GM18499 (cell line): ENCODE measurements at regions not wholly inside any gene's neighbourhood (a gene's known extent, or its start where the extent isn't known, plus 50 kb on each side); places are given as distances from the start of the nearest gene placed in this dataset.

Experiments used
- ATAC-seq: cut with Tn5 transposase; IDR thresholded peaks from one replicate; pipeline ENCODE4 v1.9.1; 2021; ENCODE audit warnings: moderate number of reproducible peaks; ENCODE audit not compliant: insufficient read depth, unreplicated experiment

DNA sequence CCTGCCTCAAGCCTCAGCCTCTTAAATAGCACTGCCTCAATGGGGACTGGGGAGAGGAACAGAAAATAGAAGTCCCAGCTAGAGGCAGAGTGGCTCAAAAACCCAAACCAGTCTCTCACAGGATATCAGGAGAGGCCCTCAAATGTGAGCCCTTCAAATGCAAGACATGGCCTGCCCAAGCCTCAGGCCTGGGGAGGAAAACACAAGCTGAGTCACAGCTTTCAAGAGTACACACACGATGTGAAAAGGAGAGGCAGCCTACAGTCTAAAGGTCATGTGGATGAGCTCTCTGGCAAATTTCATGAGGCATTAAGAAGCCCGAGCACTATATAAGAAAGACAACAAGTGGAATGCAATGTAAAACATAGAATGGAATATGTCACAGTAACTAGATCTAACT, 316.6 kb upstream of the MEX3C start:
- no peak for ATAC-seq

DNA sequence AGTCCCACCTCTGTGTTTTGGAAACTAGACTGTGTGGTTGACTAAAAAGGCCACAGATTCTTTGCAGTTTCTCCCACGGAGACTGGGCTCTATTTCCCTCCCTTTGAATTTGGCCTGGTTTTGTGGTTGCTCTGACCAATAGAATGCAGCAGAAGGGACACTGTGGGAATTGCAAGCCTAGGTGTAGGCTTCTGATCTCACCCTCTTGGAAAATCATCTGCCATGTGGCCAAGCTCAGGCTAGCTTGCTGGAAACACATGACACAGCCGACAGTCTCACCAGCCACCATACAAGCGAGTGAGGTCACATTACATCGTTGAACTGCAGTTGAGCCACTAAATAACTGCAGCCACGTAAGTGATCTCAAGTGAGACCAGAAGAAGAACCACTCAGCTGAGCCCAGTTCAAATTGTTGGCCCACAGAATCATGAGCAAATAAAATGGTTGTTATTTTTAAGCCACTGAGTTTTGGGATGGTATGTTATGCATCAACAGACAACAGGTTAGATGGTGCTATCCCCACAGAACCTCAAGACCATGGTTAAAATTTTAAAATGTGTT, 319.1 kb upstream of the MEX3C start:
- ATAC-seq, result no peak

DNA sequence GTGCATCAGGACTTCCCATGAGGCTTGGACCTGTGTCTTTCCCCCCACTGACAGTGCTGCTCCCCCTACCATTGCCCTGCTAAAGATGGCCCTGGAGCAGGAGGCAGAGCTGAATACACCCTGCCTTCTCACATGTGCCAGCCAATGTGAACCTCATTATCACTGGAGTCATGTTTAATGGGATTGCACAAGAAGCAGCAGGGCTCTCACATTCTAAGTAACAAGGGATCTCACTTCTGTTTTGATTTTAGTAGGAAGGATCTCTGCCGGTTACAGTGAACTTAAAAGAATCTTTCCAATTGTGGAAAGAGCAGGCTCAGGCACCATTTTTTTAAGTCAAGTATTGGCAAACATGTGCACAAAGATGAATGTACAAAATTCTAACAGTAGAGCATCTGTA, 322.1 kb upstream of the MEX3C start:
- ATAC-seq, result no peak

DNA sequence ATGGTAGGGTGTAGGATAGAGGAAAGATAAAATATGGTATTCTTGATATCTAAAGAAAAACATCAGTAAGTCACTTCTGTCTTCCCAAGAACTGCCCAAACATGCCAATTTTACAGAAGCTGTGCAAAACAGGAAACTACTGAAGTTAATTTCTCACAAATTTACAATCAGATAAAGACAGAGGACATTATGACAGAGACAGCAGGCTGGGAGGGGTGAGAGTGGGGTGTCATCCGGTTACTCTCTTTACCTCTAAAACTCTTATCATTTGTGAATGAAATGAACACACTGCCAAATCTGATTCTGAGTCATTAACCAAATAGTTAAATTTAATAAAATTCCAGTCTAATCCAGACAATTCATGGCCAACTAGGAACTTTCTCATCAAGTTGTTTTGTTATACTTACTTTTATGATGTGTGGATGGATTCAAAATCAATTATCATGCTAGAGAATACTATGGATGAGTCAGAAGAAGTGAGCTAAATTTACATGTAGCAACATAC, 323.2 kb upstream of the MEX3C start:
- ATAC-seq, result no peak

DNA sequence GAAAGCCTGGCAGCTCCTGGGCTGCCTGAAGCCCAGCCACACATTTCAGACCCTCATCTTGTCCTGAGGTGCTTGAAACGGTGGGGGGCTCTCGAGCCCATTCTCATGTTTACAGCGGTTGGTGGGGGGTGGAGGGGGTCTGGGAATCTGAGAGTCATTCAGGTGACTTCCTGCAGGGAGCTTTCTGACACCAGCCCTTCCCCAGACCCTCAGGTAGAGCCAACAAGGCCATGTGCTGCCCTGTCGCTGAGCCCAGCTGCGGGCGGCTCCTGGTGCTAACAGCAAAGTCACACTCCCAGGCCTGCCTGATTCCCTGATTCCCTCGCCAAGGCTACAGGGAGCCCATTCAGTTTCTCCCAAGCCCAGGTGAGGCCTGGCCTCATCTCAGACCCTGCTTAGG, 324.9 kb upstream of the MEX3C start:
- no peak for ATAC-seq

DNA sequence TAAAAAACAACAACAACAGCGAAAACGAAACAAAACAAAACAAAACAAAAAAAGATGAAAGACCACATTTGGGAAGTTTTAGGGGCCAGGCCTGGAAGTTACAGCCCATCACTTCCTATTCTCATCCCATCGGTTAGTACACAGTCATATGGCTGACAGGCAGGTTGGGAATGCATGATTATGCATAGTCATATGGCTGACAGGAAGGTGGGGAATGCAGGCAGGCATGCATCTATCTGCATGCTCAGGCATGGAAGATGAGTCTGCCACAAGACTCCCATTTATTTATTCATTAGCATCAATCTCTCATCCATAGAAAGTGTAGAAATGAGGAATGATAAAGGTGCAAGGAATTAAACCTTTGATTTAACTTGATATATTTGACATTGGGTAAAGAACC, 325.3 kb upstream of the MEX3C start:
- no peak for ATAC-seq

DNA sequence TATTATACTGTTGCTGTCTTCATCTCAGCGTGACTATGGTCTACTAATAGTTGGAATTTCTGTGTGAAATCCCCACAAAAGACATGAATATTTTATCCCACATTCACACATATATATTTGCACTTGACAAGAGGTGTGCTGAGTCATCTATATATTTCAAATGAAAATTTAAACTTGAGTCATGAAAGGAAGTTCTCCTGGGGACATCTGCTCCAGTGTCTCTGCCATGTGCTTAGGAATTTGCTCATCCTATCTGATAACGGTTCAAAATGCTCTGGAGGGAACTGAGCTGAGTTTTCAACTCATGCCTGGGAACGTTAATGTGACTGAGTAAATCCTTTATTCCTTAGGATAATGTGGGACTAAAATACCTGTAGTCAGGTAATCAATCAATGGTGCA, 326.2 kb upstream of the MEX3C start:
- no peak for ATAC-seq

DNA sequence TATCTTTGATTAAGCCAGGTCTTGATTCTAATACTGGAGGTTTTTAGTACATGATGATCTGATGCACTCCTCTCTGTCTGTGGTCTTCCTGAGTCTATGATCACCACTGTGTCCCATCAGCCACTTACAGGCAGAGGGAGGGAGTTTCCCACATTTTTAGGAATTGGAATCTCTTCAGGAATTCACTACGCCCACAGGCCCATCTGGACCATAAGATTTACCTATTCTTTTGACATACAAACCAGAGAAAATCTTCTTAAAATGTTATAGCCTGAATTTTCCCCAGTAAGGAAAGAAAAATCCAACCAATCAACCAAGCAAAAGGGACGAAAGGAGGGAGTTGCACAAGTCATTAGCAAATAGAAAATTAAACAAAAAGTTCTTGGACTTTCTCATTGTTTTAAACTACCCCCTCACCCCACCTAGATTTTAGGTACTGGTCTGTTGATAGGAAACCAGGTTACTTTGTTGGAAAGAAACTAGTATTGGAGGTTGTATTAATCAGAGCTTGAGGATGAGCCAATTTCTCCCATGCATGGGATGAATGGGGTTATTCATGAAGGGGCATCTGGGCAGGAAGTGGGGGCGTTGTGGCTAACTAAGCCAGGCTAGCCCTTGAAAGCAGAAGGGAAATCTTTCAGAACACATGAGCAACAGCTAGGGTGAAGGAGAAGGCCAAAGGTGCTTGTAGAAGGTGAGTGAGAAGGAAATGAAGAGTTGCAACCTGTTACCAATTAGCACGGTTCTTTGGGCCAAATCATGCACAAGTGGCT, 328.2 kb upstream of the MEX3C start:
- no peak for ATAC-seq

DNA sequence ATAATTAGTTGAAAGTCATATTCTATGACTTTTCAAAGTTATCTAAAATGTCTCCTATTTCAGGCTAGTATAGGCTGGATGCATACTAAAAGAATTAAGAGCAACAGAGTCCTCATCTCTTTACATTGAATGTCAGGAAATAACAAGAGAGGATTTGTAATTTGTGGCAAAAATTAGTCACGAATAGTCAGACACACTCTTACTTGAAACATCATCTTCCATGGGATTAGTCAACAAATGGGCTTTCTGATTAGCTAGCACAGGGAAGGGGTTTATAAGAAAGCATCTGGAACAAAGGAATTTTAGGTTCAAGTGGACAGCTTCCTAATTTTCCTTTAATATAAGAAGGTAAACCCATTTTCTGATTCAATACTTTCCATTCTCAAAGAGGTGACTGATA, 330.3 kb upstream of the MEX3C start:
- ATAC-seq, result no peak

DNA sequence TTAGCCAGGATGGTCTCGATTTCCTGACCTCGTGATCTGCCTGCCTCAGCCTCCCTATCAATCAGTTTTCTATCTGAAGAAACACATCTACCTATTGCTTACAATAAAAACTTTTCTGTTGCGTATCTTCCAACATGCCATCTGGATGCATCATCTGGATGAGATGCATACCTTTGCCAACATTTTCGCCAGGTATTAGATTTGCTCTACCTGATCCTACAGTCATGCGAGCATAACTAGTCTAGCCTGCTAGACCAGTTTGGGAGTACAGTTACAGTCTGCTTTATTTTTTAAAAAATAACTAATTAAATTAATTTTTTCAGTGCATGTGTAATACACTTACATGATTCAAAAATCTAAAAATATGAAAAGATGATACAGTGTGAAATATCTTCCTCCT, 334.0 kb upstream of the MEX3C start:
- ATAC-seq, result no peak

DNA sequence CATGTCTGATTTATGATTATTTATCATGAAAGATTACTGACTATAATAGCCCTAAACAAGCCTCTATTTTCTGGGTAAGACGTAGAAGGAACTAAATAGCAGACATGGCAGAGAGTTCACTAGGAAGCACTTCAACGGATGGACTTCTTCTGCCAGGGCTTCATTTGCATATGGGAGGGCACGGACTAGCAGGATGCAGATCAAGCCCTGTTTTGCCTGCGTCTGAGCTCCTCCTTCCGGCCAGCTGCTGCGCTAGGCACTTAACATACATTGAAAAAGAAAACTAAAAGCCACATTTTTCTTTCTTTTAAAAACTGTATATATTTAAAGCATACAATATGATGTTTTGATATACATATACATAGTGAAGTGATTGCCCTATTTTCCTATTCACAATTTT, 340.0 kb upstream of the MEX3C start:
- peak; percentile 96 for ATAC-seq

DNA sequence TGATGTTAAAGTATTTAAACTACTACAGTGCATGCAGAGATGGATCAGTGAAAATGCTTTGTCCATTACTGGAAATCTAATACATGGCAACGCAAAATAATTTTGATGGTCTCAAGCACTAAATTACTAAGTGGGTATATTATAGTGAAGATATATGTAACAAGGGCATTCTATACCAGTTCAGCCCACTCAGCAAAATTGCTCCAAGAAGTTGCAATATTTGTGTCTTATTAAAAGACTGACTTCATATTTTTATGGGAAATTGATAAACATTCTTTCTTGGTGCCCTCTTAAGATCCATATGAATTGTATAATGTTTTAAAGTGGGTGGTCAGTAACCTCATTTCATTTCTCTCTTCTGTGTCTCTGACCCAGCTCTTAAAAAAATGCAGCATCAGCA, 343.1 kb upstream of the MEX3C start:
- no peak for ATAC-seq

DNA sequence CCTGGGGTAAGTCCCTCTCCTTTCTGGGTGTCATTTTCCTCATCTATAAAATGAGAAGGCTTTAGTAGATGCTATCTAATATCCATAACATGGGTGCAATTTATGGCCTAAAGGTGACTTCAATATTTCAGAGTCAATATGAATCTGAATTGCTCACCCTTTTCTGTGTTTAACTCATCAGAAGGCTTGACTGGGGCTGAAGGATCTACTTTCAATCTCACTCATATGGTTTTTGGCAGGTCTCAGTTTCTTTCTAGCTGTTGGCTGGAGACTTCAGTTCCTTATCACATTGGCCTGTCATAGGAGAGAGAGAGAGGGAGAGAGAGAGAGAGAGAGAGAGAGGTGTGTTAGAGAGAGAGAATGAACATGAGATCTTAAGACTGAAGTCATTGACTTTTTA, 343.7 kb upstream of the MEX3C start:
- ATAC-seq, result no peak

DNA sequence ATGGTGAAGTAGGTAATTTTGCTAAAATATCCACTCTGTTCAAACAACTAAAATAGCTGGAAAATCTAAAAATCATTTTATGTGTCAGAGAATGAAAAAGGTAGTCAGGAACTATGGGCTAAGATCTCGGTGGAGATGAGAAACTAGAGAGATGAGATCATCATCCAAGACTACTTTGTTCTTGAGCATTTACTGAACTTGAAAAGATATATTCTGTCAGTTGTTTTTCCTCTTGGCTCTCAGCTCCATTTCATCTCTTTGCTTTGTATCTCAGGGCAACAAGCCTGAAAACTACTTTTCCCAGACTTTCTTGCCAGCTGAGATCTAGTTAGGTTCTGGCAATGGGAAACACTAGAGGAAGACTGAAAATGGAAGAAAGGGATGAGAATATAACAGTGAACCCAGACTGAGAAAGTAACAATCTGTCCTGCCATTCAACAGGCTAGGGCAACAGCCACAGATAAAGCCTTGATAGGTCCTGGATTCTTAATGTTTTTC, 346.2 kb upstream of the MEX3C start:
- ATAC-seq, result no peak

DNA sequence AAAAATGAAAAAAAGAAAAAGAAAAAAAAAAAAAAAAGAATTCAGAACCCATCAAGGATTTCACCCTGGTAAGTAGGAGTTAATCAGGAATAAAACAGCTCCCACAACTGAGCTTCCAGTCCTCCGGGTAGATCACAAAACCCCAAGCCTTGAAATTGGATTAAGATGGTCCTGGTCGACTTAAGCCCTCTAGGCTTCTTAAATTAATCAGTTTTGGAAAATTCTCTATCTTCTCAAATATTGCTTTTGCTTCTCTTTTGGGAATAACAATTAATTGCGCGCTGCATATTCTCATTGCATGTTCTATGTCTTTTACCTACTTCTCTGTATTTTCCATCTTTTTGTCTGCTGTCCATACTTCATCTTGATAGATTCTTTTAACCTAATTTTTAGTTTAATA, 348.0 kb upstream of the MEX3C start:
- no peak for ATAC-seq

DNA sequence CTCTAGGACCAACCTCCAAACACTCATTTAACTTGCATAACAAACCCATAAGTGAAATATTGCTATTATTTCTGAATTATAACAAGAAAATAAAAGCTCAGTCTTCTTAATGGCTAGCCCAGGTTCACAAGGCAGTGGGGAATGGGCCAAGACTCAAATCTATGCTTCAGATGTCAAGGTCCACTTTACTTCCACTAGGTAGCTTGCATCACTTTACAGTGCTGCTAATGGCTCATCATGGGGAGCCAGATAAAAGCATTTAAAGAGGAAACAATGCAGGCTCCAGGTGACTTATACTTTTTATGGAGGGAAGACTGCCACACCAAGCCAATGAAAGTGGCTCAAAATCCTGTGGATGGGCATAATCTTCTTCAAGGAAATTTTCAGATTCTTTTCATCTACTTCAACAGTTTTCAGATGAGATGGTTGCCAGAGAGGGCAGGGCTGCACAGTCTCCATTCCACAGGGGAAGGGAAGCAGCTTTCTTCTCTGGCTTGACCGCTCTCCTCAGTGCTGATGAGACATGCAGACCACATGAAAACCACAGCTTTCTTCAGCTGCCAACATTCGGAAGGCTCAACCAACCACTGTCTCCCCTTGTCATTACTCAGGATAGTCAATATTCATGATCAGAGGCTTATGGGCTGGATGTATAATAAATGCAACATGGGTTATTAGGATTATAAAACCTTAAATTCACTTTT, 361.9 kb upstream of the MEX3C start:
- no peak for ATAC-seq

DNA sequence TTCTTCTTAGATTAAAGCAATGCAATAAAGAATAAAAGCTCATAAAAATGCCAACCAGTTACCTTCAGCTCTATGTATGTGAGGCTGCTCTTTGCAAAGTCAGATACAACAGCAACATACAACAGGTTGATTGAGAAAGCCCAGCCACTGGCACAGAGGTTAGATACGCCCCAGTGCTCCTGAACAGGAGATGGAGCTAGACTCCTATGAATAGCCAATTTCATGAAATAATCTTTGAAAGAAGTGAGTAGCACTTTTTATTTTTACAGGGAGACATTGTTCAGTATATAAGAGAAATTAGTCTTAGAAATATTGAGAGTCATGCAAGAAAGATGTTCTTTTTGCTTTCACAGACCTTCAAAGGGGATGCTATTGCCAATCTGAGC, 362.4 kb upstream of the MEX3C start:
- no peak for ATAC-seq

DNA sequence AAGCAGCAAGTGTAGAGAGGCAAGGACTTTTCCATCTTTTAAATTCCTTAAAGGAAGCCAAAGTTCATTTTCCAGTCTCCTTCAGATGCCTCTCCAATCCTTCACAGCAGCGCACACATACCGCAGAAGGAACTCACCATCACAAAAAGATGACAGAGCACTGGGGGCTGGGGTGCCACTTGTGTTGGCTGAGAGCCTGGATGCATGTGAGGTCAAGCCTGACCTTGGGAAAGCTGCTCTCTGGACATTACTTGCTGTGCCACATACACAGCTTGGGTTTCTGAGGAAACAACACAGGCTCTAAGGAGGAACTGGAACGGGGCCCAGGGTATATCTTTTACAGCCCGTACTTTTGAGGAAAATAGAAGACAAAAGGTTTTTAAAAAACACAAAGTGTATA, 364.3 kb upstream of the MEX3C start:
- ATAC-seq, result no peak

DNA sequence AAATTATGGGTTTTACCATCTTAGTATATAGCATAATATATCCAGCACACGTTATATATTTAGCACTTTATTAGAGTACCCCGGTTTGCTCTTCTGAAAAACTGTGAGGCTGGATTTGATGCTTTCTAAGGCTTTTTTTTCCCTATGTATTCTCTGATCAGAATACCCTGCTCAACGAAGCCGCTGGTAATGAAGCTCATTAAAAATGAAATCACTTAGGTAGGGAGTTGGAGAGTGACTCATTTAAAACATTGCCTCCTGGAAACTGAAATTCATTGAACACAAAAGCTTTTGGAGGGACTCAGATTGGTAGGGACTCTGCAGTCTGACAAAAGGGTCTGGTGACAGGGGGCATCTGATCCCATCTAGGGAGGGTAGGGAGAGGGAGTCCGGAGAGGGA, 365.4 kb upstream of the MEX3C start:
- no peak for ATAC-seq

DNA sequence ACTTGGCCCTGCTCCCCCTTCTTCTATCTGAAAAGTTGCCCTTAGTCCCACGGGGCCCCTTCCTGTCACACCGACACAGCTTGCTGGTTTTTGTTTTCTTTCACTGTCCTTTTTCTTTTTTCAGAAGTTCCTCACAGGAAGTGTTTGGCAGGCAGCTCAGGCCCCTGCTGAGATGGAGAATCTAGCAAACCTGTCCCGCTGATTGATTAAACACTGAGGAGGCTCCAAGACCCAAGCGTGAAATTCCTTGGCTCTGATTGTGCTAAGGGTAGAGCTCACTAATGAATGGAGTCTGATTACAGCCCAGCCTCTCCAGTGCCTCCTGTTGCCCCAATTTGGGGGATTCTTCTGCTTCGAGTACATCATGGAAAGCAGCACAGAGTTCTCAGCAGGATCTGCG, 365.9 kb upstream of the MEX3C start:
- no peak for ATAC-seq

DNA sequence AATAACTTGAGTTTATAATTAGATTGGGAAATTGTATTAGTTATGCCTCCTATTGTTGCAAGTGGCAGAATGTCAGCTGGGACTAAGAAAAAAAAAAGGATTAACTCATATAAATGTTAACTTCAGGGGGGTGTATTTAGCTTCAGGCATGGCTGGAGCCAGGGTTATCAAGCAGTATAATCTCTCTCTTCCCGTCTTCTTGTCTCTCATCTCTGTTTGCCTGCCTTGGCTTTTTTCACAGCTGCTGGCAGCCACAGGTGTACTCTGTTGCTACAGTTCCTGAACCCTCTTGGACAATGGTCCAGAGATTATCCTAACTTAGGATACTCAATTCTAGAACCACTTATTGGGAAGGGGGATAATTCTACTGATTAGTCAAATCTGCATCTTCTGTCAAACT, 370.7 kb upstream of the MEX3C start:
- no peak for ATAC-seq

DNA sequence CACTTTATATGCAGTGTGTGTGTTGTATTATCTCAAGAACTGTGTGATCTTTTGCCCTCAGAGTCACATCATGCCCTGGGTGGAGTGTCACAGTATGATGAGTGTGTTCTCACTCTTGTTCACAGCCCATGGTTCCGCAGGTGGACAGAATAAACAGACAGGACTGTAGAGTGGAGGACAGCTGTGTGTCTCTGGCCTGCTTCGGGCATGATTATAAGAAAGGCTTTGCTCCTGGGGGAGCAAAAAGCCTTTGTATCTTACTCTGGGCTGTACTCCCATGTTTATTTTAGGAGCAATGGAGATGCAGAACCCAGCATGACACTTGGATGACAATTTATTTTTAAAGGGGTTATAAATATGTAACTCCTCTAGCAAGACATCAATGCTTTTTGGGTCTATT, 371.7 kb upstream of the MEX3C start:
- ATAC-seq, result no peak
